Mucosa of gallbladder (tissue), 1 donor: ENCODE measurements at regions not wholly inside any gene's neighbourhood (a gene's known extent, or its start where the extent isn't known, plus 50 kb on each side); places are given as distances from the start of the nearest gene placed in this dataset.
"Not testable (repeated sequence)": the region's sequence is repeated elsewhere in the genome, so short reads cannot be mapped to it uniquely, and the experiment has no call there.

Experiments
- DNase-seq: peaks from one replicate; pipeline ENCODE4 v3.0.0-alpha.2; 2020; ENCODE audit warnings: low spot score
- donor health status: DM: no; HTN: no; CAD: no.

DNA sequence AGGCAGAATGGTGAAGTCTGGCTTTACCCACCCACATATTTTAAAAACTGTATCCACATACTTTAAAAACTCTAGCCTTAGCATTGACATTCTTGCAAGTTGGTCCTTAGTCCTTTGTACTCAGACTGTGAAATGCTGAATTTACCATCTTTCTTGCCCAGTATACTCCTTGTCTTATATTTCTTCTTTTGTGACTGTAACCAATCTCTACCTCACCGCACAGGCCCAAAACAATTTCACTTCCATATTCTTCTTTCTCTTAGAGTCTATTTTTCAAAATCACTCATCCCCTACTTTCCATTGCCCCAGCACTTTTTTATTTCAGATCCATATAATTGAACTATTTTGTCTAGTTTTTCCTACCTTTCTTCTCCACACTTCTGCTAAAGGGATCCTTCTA, 892.4 kb upstream of the B3GALT2 start:
- no peak for DNase-seq

DNA sequence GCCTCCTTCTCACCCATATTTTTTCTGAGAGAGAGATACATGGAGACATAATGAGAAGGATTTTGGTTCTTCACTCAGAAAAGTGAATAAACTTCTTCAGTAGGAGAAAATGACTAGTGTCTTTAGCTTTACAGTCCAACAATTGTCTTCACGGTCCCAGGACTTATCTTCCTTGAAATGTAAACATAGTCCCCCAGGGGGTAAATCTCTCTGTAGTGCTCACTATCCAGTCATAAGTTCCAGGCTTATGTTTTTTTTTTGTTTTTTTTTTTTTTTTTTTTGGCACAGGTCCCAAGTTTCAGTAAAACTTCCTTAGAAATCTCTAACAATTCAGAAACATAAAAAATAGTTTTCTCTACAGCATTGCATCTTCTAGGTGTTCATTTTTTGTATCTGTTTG, 890.2 kb upstream of the B3GALT2 start:
- no peak for DNase-seq

DNA sequence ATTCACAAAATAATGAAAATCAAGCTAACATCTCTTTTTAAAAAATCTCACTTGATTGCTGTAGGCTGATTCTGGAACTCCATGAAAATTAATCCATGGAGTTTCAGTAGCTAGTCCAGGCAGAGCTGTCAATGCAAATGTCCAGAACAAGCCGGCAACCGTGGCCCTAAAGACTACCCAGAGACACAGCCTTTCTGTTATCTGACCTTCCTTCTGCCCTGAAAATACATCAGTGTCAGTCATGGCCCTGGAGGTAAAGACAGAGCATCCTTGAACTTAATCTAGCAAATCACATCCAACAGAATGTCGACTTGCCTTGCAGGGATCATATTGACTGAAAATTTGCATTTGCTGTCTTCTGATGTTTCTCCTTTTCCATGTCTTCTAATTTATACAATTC, 887.4 kb upstream of the B3GALT2 start:
- DNase-seq, result no peak

- no peak for DNase-seq
These were observed 884.8 kb upstream of the B3GALT2 start for GRCh38 chr1:194071205-194071604.

DNA sequence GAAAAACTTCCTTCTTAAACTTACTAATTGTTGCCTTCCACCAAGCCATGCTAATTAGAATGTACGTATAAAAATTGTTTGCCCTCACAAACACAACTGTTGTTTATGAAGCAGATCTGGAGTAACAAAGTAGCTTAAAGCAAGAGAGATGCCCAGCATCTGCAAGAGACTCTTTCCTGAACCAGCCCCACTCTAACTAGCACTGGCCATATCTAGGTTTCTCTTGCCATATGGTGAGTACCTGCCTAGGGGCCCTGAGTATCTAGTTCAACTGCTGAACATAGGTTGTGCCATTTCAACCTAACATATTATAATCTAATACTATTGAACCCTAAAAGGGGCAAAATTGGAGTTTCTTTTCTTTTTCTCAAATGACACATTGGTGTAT, 883.4 kb upstream of the B3GALT2 start:
- no peak for DNase-seq

DNA sequence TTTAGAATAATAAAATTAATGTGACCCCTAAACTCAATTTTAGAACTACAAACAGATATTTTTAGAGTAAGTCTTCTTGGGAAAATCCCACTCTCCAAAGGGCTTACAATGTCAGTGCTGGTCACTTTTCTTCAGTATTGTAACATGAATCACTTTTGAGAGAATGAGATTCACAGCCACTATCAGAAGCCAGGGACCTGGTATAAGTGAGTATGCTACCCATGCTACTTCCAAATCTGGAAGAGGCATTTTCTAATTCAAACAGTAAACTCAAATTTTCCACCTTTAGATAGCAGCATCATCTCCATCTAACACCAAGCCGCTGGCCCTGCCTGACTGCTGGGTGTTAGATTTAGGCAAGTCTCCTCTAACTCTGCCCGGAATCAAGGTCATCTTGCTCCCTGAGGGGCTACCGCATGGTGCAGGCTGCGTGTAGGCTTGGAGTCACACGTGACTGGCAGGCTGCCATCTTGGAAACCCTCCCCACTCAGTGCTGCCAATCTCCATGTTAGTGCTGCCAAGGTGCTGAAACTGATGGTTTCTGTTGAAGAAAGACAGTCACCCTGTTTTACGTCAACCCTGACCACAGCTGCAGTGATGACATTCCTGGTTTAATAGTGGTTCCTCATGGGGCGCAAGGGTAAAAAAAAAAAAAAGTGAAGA, 882.9 kb upstream of the B3GALT2 start:
- DNase-seq, result peak; percentile 31

GRCh38 chr1:194068446-194069167, 882.2 kb upstream of the B3GALT2 start:
- DNase-seq, result no peak

DNA sequence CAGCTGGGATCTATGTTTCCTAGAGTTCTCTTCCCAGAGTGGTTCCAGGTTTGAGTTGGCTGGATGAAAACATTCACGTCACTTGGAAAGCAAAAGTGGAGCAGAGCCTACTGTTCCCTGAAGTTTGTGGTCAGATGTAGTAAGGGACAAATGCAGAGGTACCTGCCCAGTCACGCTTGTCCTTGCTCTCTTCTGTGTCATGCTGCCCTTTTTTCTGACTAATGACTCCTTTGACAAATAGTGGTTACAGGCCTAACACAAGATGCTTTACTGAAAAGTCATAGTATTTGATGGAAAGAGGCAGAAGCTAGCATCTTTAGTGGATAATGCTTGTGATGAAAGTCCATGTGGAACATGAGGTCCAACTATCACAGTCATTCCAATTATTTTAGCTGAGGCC, 881.4 kb upstream of the B3GALT2 start:
- no peak for DNase-seq

DNA sequence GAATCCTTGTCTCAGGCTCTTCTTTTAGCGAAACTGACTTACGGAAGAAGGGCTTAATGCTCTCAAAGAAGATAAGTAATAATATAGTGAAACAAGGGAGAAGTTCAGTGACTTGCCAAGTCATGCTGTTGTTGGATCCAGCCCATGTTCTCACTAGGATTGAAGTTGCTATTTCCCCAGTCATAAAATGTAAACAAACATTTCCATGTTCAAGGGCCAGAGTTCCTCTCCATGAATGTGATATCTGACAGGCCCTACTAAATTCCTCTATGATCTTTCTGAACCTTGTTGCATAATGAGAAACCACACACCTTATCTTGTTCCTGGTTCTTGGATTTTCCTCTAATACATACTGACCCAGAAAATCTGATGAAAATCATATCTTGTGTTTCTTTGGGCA, 876.5 kb upstream of the B3GALT2 start:
- DNase-seq, result no peak

- DNase-seq, result no peak
These were observed 876.1 kb upstream of the B3GALT2 start for GRCh38 chr1:194062526-194062925.

DNA sequence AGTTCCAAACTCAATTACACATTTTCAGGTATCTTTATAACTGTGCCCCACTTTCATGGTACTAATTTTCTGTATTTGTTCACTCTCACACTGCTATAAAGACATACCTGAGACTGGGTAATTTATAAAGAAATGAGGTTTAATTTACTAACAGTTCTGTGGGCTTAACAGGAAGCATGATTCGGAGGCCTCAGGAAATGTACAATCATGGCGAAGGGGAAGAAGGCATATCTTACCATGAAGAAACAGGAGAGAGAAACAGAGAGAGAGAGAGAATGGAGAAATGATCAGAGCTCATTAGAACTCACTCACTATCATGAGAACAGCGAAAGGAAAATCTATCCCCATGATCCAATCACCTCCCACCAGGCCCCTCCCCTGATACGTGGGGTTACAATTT, 874.1 kb upstream of the B3GALT2 start:
- no peak for DNase-seq

DNA sequence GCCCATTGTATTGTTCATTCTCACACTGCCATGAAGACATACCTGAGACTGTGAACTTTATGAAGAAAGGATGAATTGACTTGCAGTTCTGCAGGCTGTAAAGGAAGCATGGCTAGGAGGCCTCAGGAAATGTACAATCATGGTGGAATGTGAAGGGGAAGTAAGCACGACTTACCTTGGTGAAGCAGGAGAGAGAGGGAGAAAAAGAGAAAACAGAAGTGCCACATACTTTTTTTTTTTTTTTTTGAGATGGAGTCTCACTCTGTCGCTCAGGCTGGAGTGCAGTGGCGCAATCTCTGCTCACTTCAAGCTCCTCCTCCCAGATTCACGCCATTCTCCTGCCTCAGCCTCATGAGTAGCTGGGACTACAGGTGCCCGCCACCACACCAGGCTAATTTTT, 871.9 kb upstream of the B3GALT2 start:
- DNase-seq, result not testable (repeated sequence)

DNA sequence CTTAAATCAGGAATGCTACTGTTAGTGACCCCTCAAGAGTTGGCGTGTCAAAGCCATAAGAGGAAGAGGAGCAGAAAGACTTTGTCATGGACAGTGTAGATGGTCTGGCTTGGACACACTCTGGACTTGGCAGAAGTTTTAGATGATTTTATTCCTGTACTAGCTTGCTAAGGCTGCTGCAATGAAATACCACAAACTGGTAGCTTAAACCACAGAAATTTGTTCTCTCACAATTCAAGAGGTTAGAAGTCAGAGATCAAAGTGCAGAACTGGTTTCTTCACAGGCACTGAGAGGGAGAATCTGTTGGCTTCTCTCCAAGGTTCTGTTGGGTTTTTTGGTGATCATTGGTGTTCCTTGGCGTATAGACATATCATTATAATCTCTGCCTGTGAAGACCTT, 869.8 kb upstream of the B3GALT2 start:
- no peak for DNase-seq

- DNase-seq, result no peak
These were observed 869.1 kb upstream of the B3GALT2 start for GRCh38 chr1:194055536-194055935.

DNA sequence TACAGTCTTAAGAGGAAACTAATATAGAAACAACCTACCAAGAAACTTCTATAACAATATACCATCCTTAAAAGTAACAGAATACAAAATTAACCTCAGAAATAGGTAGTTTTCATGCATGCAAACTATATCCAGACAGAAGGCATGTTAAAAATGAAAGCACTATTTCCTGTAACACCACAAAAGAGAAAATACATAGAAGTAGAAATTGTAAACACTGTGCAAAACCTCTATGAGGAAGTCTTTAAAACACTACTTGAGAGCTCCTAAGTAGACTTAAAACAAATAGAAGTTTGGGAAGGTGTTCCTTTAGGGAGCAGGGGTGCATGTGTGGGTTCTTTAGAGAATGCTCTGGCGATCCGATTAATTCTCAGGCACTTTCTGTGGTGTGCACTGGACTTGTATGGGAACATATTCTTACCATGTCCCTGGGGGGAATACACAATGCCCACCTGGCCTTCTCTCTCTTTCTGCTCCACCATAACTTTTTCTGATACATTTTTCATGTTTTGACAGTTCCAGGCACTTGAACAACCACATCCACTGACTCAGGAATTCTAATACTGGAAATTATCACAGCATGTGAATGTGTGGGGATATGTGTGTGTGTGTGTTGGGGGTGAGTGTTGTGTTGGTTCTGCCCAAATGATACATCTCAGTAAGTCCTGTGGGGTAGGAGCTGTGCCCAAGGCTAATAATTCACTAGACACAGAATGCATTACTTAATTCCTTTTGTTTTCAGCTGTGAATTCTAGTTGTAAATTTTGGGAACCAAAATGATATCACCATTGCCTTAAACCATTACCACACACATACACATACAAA, 866.3 kb upstream of the B3GALT2 start:
- DNase-seq, result no peak

DNA sequence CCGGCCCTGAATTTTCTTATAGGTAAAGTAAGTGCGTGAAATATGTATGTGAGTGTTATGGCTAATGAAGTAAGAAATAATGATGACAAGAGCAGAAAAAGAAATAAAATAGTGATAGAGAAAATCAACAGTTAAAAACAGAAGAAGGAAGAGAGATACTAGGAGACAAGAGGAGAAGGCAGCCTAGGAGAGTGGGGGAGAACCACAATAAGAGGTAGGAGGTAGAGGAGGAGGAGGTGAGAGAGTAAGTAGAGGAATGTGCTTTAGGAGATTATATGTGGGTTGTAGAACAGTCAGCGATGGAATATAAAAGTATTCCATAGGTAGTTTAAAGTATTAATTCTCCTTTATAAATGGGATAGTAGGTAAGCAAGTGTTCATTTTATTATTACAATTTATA, 861.5 kb upstream of the B3GALT2 start:
- DNase-seq, result no peak

- DNase-seq, result no peak
These were observed 860.8 kb upstream of the B3GALT2 start for GRCh38 chr1:194047206-194047605.

GRCh38 chr1:194045416-194045815, 859.0 kb upstream of the B3GALT2 start:
- DNase-seq, result no peak

- DNase-seq, result no peak
These were observed 858.5 kb upstream of the B3GALT2 start for GRCh38 chr1:194044892-194045291.

DNA sequence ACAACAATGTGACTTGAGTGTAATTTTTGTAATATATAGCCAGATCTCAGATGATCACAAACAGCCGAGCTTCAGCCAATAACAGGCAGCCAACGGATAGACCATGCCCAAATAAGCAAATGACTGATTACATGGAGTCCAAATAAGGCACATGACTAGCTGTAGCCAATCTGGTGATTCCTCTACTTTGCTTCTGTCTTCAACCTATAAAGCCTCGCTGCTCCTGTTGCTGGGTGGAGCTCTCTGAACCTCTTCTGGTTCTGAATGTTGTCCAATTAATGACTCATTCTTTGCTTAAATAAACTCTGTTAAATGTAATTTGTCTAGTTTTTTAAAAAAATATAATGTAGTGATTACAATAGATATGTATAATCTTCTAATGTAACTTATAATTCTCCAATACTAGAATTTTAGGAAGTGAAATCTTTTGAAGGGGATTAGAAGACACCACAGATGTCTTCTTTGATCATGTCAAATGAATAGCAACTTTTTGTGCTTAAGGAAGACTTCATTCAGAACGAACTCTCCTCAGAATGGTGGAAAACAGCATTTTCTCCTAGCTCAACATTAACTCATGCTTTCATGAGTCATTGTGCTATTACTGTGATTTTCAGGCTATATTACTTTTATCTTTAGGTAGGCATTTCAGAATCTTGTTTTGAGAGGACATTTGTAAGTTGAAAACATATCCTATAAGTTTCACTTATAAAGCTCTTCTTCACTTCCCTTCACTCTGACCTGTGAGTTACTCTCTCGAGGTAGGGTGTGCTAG, 857.8 kb upstream of the B3GALT2 start:
- no peak for DNase-seq

GRCh38 chr1:194042736-194043135, 856.3 kb upstream of the B3GALT2 start:
- no peak for DNase-seq

- DNase-seq, result no peak
These were observed 854.1 kb upstream of the B3GALT2 start for GRCh38 chr1:194040496-194040895.
